PC-9 (cell line): ENCODE measurements at regions not wholly inside any gene's neighbourhood (a gene's known extent, or its start where the extent isn't known, plus 50 kb on each side); places are given as distances from the start of the nearest gene placed in this dataset.

Source experiments
- CTCF ChIP-seq: fragments of 200-600 bp; sonication (generic); conservative IDR thresholded peaks from 2 replicates; pipeline ENCODE4 v1.6.1; 2017; ENCODE audit warnings: mixed run types, antibody characterized with exemption, mild to moderate bottlenecking, moderate library complexity
- EZH2 ChIP-seq: fragments of 200-600 bp; sonication (generic); IDR thresholded peaks from 2 replicates; pipeline ENCODE4 v1.8.0; 2017; ENCODE audit warnings: antibody characterized with exemption, low read depth

- TF ChIP-seq CTCF = no peak
- no peak for TF ChIP-seq EZH2
These were observed 916.2 kb downstream of the GRIK2 start for GRCh38 chr6:102309700-102310099.
